Liver (tissue), 3 donors: ENCODE measurements at regions not wholly inside any gene's neighbourhood (a gene's known extent, or its start where the extent isn't known, plus 50 kb on each side); places are given as distances from the start of the nearest gene placed in this dataset.

Experiments used
- RAD21 ChIP-seq, 2 donors: IDR thresholded peaks; 2 replicates each; pipeline ENCODE4 v1.6.1; 2016; ENCODE audit warnings: antibody characterized with exemption in 2 of 2, mild to moderate bottlenecking in 2 of 2
- TF ChIP-seq, protein P1 (sequence below): fragments of 150-350 bp; IDR thresholded peaks from 2 replicates; pipeline ENCODE4 v1.5.1; 2017; ENCODE audit warnings: improper control_type of control experiment, low read depth, low read length; ENCODE audit not compliant: missing input control
- TF ChIP-seq, protein P2 (sequence below): IDR thresholded peaks from 2 replicates; pipeline ENCODE4 v1.6.1; 2016; ENCODE audit warnings: antibody characterized with exemption
- donor health status: healthy.
- donor health status: healthy.

DNA sequence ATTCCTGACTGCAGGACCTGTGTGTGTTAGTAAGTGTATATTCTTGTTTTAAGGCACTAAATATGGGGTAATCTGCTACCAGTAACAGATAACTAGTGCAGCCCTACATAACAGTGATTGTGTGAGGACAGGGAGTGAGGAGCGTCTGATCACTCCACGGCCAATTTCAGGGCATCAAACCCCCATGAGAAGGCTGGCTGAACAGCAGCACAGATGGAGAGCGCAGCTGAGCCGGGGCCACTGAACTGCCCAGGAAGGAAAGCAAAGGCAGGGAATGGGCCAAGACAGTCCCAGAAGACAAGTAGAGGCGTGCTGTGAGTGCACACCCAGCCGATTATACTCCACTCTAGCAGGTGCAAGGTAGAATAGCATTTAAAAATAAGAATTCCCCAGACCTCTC lies 157.1 kb upstream of the CHST15 start:
- TF ChIP-seq RAD21 (IDR thresholded peaks at IDR 0.05): no peak
- TF ChIP-seq, protein P1, sequence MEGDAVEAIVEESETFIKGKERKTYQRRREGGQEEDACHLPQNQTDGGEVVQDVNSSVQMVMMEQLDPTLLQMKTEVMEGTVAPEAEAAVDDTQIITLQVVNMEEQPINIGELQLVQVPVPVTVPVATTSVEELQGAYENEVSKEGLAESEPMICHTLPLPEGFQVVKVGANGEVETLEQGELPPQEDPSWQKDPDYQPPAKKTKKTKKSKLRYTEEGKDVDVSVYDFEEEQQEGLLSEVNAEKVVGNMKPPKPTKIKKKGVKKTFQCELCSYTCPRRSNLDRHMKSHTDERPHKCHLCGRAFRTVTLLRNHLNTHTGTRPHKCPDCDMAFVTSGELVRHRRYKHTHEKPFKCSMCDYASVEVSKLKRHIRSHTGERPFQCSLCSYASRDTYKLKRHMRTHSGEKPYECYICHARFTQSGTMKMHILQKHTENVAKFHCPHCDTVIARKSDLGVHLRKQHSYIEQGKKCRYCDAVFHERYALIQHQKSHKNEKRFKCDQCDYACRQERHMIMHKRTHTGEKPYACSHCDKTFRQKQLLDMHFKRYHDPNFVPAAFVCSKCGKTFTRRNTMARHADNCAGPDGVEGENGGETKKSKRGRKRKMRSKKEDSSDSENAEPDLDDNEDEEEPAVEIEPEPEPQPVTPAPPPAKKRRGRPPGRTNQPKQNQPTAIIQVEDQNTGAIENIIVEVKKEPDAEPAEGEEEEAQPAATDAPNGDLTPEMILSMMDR: no peak
- TF ChIP-seq, protein P2, sequence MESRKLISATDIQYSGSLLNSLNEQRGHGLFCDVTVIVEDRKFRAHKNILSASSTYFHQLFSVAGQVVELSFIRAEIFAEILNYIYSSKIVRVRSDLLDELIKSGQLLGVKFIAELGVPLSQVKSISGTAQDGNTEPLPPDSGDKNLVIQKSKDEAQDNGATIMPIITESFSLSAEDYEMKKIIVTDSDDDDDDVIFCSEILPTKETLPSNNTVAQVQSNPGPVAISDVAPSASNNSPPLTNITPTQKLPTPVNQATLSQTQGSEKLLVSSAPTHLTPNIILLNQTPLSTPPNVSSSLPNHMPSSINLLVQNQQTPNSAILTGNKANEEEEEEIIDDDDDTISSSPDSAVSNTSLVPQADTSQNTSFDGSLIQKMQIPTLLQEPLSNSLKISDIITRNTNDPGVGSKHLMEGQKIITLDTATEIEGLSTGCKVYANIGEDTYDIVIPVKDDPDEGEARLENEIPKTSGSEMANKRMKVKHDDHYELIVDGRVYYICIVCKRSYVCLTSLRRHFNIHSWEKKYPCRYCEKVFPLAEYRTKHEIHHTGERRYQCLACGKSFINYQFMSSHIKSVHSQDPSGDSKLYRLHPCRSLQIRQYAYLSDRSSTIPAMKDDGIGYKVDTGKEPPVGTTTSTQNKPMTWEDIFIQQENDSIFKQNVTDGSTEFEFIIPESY: no peak
